ENCODE measurements at regions not wholly inside any gene's neighbourhood (a gene's known extent, or its start where the extent isn't known, plus 50 kb on each side); places are given as distances from the start of the nearest gene placed in this dataset.

- no peak for DNase-seq (ENCODE audit: low read depth in 1 of 2, low spot score in 2 of 2)
- Histone ChIP-seq H3K27ac (ENCODE audit: low read depth, low read length) (no peak overlapping the region), H3K18ac (ENCODE audit: extremely low read depth, low read length) (peak overlapping the region; percentile 41; the same call in 1 of the 2 replicates), H3K4me3 (ENCODE audit: extremely low read depth in 1 of 4, insufficient read depth in 2 of 4, low read depth in 3 of 4, low read length in 4 of 4) (no peak overlapping the region), H3K36me3 (ENCODE audit: control insufficient read depth in 2 of 4, insufficient read depth in 4 of 4, low read length in 3 of 4) (no peaks in the 10 kb centered on the region), H3K56ac (replicated peaks; ENCODE audit: insufficient read length, low read depth, low read length) (no peak overlapping the region), H2AFZ (ENCODE audit: low read length) (no peak overlapping the region), H3K4me1 (replicated peaks in 1 of 4; ENCODE audit: control insufficient read depth in 3 of 4, insufficient read depth in 4 of 4, low read length in 3 of 4) (peaks cover 3 to 12% (median 9%) of the 10 kb centered on the region in 4 experiments), H2AK5ac (ENCODE audit: low read depth, low read length) (peak overlapping the region; percentile 2; the same call in 1 of the 2 replicates), H2BK5ac (ENCODE audit: low read depth, low read length) (0 out of 2 replicates have a peak overlapping the region, but pooled peaks have one; percentile 1), H3K23ac (ENCODE audit: insufficient read length) (no peak overlapping the region), H3K23me2 (ENCODE audit: low read depth, low read length) (no peaks in the 10 kb centered on the region; the same call in 1 of the 2 replicates), H4K91ac (replicated peaks; ENCODE audit: insufficient read length, low read length) (peak overlapping the region; percentile 3), H3K14ac (ENCODE audit: insufficient read length) (no peak overlapping the region), H4K20me1 (replicated peaks in 1 of 2; ENCODE audit: control insufficient read depth in 1 of 2, insufficient read depth in 2 of 2, low read length in 2 of 2) (no peaks in the 10 kb centered on the region), H4K8ac (ENCODE audit: extremely low read depth, insufficient read depth, low read length) (no peak overlapping the region), H3K27me3 (replicated peaks in 1 of 4; ENCODE audit: control insufficient read depth in 3 of 4, extremely low read depth in 1 of 4, insufficient read depth in 3 of 4, low read length in 3 of 4) (peaks cover 0 to 6% (median 0%) of the 10 kb centered on the region in 4 experiments; a peak in 2 of 7 replicates), H3K79me1 (ENCODE audit: low read depth, low read length) (no peaks in the 10 kb centered on the region), H3K4me2 (ENCODE audit: insufficient read depth in 1 of 2, low read depth in 2 of 2, low read length in 2 of 2) (no peak overlapping the region), H2BK12ac (ENCODE audit: low read depth, low read length) (peak overlapping the region; percentile 89), H2BK120ac (replicated peaks; ENCODE audit: low read depth, low read length) (peak overlapping the region; percentile 26), H4K5ac (ENCODE audit: insufficient read length, low read depth, low read length) (no peak overlapping the region), H3K4ac (replicated peaks; ENCODE audit: insufficient read length, low read depth, low read length) (no peak overlapping the region), H3K79me2 (ENCODE audit: control insufficient read depth in 1 of 2, insufficient read depth in 2 of 2, low read length in 2 of 2) (no peaks in the 10 kb centered on the region), H2BK20ac (ENCODE audit: low read length) (peak overlapping the region; percentile 51; the same call in 1 of the 2 replicates), H3K9ac (replicated peaks in 1 of 4; ENCODE audit: extremely low read depth in 1 of 4, low read depth in 3 of 4, low read length in 3 of 4) (no peak overlapping the region), H2BK15ac (ENCODE audit: low read length) (no peak overlapping the region), H3K9me3 (ENCODE audit: insufficient read depth in 2 of 2, low read depth in 1 of 2, low read length in 1 of 2) (no peaks in the 10 kb centered on the region)
- TF ChIP-seq JUN (IDR thresholded peaks at IDR 0.05; ENCODE audit: low read depth, low read length) (no peak), SUZ12 (IDR thresholded peaks at IDR 0.05; ENCODE audit: low read length) (no peak), RAD21 (IDR thresholded peaks at IDR 0.05 in 1 of 2, conservative IDR thresholded peaks at IDR 0.05 in 1 of 2; ENCODE audit: low read depth in 2 of 2, low read length in 2 of 2) (no peak), SRF (IDR thresholded peaks at IDR 0.05; ENCODE audit: low read depth, low read length) (no peak), POLR2A (IDR thresholded peaks at IDR 0.05; ENCODE audit: control extremely low read depth in 1 of 2, low read depth in 2 of 2, low read length in 2 of 2) (no peak), FOSL1 (IDR thresholded peaks at IDR 0.05; ENCODE audit: insufficient read depth, low read depth, low read length) (no peak), CBX5 (IDR thresholded peaks at IDR 0.05; ENCODE audit: low read depth, low read length) (no peak), PHF8 (conservative IDR thresholded peaks at IDR 0.05; ENCODE audit: low read depth, low read length) (no peak), NRF1 (IDR thresholded peaks at IDR 0.05; ENCODE audit: low read depth, low read length) (no peak), TEAD4 (IDR thresholded peaks at IDR 0.05; ENCODE audit: low read depth, low read length) (no peak)
- WGBS, 2 experiments (ENCODE audit: extremely low coverage in 1 of 2, insufficient coverage in 1 of 2, insufficient read length in 1 of 2, insufficient replicate concordance in 2 of 2, low coverage in 1 of 2, low lambda C conversion rate in 2 of 2, missing lambda C conversion rate in 1 of 2) = 94% methylated on average over 1 of the region's 1 CpG; no CpG with 5 or more reads in 1 of the 2 experiments
- CTCF ChIA-PET (ENCODE audit: partially characterized antibody) = interaction anchor here (0.8 to 3.8 kb wide), 6 partner anchors 9 to 347 kb away, joined by 3 to 16 read pairs (median 7); partner anchors contain the start of gene HES1
- no peak for FAIRE-seq
- POLR2A ChIA-PET (ENCODE audit: partially characterized antibody) = no interaction called here
Measured at GRCh38 chr3:193789455-193789854, 196.4 kb downstream of the OPA1 start.

Data from H1 (cell line).